GM23338 (cell line): ENCODE measurements at regions not wholly inside any gene's neighbourhood (a gene's known extent, or its start where the extent isn't known, plus 50 kb on each side); places are given as distances from the start of the nearest gene placed in this dataset.

Experiments
- CREB1 ChIP-seq: fragments of 250-450 bp; sonication (Bioruptor Pico); IDR thresholded peaks from 2 replicates; pipeline ENCODE4 v1.5.0; 2020; ENCODE audit warnings: low read depth, mild to moderate bottlenecking, moderate library complexity
- EZH2 ChIP-seq: fragments of 200-600 bp; sonication (generic); IDR thresholded peaks from one replicate; pipeline ENCODE4 v1.8.0; 2017; ENCODE audit warnings: antibody characterized with exemption, mild to moderate bottlenecking, low read depth; ENCODE audit not compliant: unreplicated experiment
- EZH2phosphoT487 ChIP-seq: fragments of 200-600 bp; sonication (generic); IDR thresholded peaks from one replicate; pipeline ENCODE4 v1.8.1; 2018; ENCODE audit warnings: antibody characterized with exemption; ENCODE audit not compliant: unreplicated experiment
- JUNB ChIP-seq: IDR thresholded peaks from one replicate; pipeline ENCODE4 v1.6.1; 2016; ENCODE audit warnings: antibody characterized with exemption; ENCODE audit not compliant: unreplicated experiment
- NANOG ChIP-seq: IDR thresholded peaks from 2 replicates; pipeline ENCODE4 v1.6.1; 2016; ENCODE audit warnings: antibody characterized with exemption, borderline replicate concordance
- POLR2AphosphoS5 ChIP-seq: IDR thresholded peaks from 2 replicates; pipeline ENCODE4 v1.6.1; 2016; ENCODE audit warnings: antibody characterized with exemption, low read depth
- REST ChIP-seq: IDR thresholded peaks from one replicate; pipeline ENCODE4 v1.6.1; 2018; ENCODE audit warnings: antibody characterized with exemption; ENCODE audit not compliant: unreplicated experiment
- STAT1 ChIP-seq: IDR thresholded peaks from one replicate; pipeline ENCODE4 v1.6.1; 2016; ENCODE audit warnings: antibody characterized with exemption; ENCODE audit not compliant: unreplicated experiment
- ZNF114 ChIP-seq: fragments of 250-450 bp; sonication (Bioruptor Pico); IDR thresholded peaks from 2 replicates; pipeline ENCODE4 v1.5.0; 2020; ENCODE audit warnings: mild to moderate bottlenecking, moderate library complexity
- ZNF331 ChIP-seq: fragments of 250-450 bp; sonication (Bioruptor Pico); IDR thresholded peaks from 2 replicates; pipeline ENCODE4 v1.5.0; 2020; ENCODE audit warnings: low read depth, mild to moderate bottlenecking, moderate library complexity
- TF ChIP-seq, protein P1 (sequence below), 2 experiments: fragments of 200-600 bp in 1 of 2; sonication (generic) in 1 of 2; conservative IDR thresholded peaks; 2 replicates each; pipeline versions ENCODE4 v1.5.1 to v1.6.1; 2016 to 2017; ENCODE audit warnings: antibody characterized with exemption in 2 of 2, low read depth in 2 of 2, mild to moderate bottlenecking in 2 of 2, moderate library complexity in 1 of 2
- TF ChIP-seq, protein P2 (sequence below): IDR thresholded peaks from 2 replicates; pipeline ENCODE4 v1.6.1; 2016; ENCODE audit warnings: antibody characterized with exemption

GRCh38 chr12:25651931-25652330, 98.8 kb upstream of the LMNTD1 start:
- TF ChIP-seq POLR2AphosphoS5 (no peak), EZH2 (no peak), REST (no peak), NANOG (no peak), ZNF114 (CRISPR knock-in tag) (no peak), EZH2phosphoT487 (no peak), CREB1 (no peak), ZNF331 (no peak), STAT1 (no peak), JUNB (no peak)
- TF ChIP-seq, protein P1, sequence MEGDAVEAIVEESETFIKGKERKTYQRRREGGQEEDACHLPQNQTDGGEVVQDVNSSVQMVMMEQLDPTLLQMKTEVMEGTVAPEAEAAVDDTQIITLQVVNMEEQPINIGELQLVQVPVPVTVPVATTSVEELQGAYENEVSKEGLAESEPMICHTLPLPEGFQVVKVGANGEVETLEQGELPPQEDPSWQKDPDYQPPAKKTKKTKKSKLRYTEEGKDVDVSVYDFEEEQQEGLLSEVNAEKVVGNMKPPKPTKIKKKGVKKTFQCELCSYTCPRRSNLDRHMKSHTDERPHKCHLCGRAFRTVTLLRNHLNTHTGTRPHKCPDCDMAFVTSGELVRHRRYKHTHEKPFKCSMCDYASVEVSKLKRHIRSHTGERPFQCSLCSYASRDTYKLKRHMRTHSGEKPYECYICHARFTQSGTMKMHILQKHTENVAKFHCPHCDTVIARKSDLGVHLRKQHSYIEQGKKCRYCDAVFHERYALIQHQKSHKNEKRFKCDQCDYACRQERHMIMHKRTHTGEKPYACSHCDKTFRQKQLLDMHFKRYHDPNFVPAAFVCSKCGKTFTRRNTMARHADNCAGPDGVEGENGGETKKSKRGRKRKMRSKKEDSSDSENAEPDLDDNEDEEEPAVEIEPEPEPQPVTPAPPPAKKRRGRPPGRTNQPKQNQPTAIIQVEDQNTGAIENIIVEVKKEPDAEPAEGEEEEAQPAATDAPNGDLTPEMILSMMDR (conservative IDR thresholded peaks at IDR 0.05; ENCODE audit: low read depth in 2 of 2): no peak
- TF ChIP-seq, protein P2, sequence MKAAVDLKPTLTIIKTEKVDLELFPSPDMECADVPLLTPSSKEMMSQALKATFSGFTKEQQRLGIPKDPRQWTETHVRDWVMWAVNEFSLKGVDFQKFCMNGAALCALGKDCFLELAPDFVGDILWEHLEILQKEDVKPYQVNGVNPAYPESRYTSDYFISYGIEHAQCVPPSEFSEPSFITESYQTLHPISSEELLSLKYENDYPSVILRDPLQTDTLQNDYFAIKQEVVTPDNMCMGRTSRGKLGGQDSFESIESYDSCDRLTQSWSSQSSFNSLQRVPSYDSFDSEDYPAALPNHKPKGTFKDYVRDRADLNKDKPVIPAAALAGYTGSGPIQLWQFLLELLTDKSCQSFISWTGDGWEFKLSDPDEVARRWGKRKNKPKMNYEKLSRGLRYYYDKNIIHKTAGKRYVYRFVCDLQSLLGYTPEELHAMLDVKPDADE: no peak
